GM10266 (cell line): ENCODE measurements at regions not wholly inside any gene's neighbourhood (a gene's known extent, or its start where the extent isn't known, plus 50 kb on each side); places are given as distances from the start of the nearest gene placed in this dataset.

Experiments
- DNase-seq: peaks from one replicate; pipeline ENCODE4 v3.0.0; 2012; ENCODE audit errors: extremely low spot score
- CTCF ChIP-seq: IDR thresholded peaks from 2 replicates; pipeline ENCODE4 v1.5.1; 2012; ENCODE audit warnings: mild to moderate bottlenecking, low read depth; ENCODE audit not compliant: control insufficient read depth, insufficient read depth; ENCODE audit errors: missing control alignments

- no peak for DNase-seq
- TF ChIP-seq CTCF: no peak
These were observed 1014.5 kb downstream of the BRINP3 start for GRCh38 chr1:189463166-189463565.

GRCh38 chr1:189496768-189497167, 980.9 kb downstream of the BRINP3 start:
- no peak for TF ChIP-seq CTCF
- DNase-seq: no peak

- no peak for TF ChIP-seq CTCF
- DNase-seq: no peak
These were observed 977.9 kb downstream of the BRINP3 start for GRCh38 chr1:189499736-189500135.

GRCh38 chr1:189500778-189501177, 976.9 kb downstream of the BRINP3 start:
- no peak for TF ChIP-seq CTCF
- no peak for DNase-seq

- no peak for DNase-seq
- no peak for TF ChIP-seq CTCF
These were observed 966.8 kb downstream of the BRINP3 start for GRCh38 chr1:189510827-189511226.

GRCh38 chr1:189513091-189513490, 964.6 kb downstream of the BRINP3 start:
- DNase-seq: no peak
- no peak for TF ChIP-seq CTCF

GRCh38 chr1:189522441-189522840, 955.2 kb downstream of the BRINP3 start:
- no peak for DNase-seq
- no peak for TF ChIP-seq CTCF

- DNase-seq: no peak
- TF ChIP-seq CTCF: no peak
These were observed 953.2 kb downstream of the BRINP3 start for GRCh38 chr1:189524501-189524900.
